Lung (tissue), 11 donors: ENCODE measurements at regions not wholly inside any gene's neighbourhood (a gene's known extent, or its start where the extent isn't known, plus 50 kb on each side); places are given as distances from the start of the nearest gene placed in this dataset.

Experiments used
- ATAC-seq: fragments of 200-7000 bp; cut with Tn5 transposase; one replicate; pipeline ENCODE4 v1.9.1; 2020; ENCODE audit warnings: moderate number of reproducible peaks; ENCODE audit not compliant: insufficient read depth, low FRiP score
- DNase-seq, 3 donors: peaks; one replicate each; pipeline ENCODE4 v3.0.0-alpha.2; 2013 to 2017
- H3K27ac ChIP-seq, 2 donors: one replicate each; pipeline ENCODE4 v1.5.1; 2013; ENCODE audit warnings: mild to moderate bottlenecking in 2 of 2, moderate library complexity in 2 of 2, control low read depth in 1 of 2, inconsistent platforms in 1 of 2, low read depth in 1 of 2, low read length in 1 of 2
- H3K27me3 ChIP-seq, 3 donors: one replicate each; pipeline ENCODE4 v1.5.1; 2013; ENCODE audit warnings: low read length in 2 of 3; ENCODE audit not compliant: control insufficient read depth in 3 of 3, insufficient read depth in 3 of 3
- H3K36me3 ChIP-seq, 4 donors: one replicate each; pipeline ENCODE4 v1.5.1; 2013; ENCODE audit warnings: low read length in 4 of 4, mild to moderate bottlenecking in 1 of 4, moderate library complexity in 1 of 4; ENCODE audit not compliant: control insufficient read depth in 4 of 4, insufficient read depth in 4 of 4
- H3K4me1 ChIP-seq, 5 donors: one replicate each; pipeline ENCODE4 v1.5.1; 2013; ENCODE audit warnings: low read length in 5 of 5, mild to moderate bottlenecking in 2 of 5, moderate library complexity in 1 of 5; ENCODE audit not compliant: control insufficient read depth in 5 of 5, insufficient read depth in 5 of 5
- H3K4me3 ChIP-seq: one replicate; pipeline ENCODE4 v1.5.1; 2013; ENCODE audit warnings: mild to moderate bottlenecking, control low read depth, moderate library complexity
- H3K9ac ChIP-seq, 2 donors: one replicate each; pipeline ENCODE4 v1.5.1; 2013; ENCODE audit warnings: low read length in 2 of 2, control low read depth in 1 of 2; ENCODE audit not compliant: insufficient read depth in 1 of 2
- H3K9me3 ChIP-seq, 4 donors: one replicate each; pipeline ENCODE4 v1.5.1; 2013; ENCODE audit warnings: low read length in 3 of 4, mild to moderate bottlenecking in 1 of 4, moderate library complexity in 1 of 4; ENCODE audit not compliant: control insufficient read depth in 4 of 4, insufficient read depth in 3 of 4
- CTCF ChIP-seq: IDR thresholded peaks from 2 replicates; pipeline ENCODE4 v1.5.1; 2012; ENCODE audit warnings: mild to moderate bottlenecking; ENCODE audit errors: control extremely low read depth, extremely low read depth
- WGBS, 2 donors: extraction: QIAGEN DNeasy Blood & Tissue Kit; methylation state at CpG; one replicate each; pipeline ENCODE4 v1.1.7; 2013; 5-methylcytosine and 5-hydroxymethylcytosine counted together
- donor health status: control.
- donor health status: control.
- donor health status: Bipolar disorder and iron deficiency.
- donor health status: healthy.
- donor health status: DM: yes; HTN: yes; CAD: no.

GRCh38 chr10:43965918-43966570, 317.4 kb upstream of the ZNF32 start:
- peak overlapping the region in 1 of 2 donors; percentile 15 for H3K27ac ChIP-seq
- WGBS, 2 donors, result 90 to 92% methylated on average over 7 of the region's 7 CpGs
- DNase-seq (no peak), ATAC-seq (no peak)
- peaks cover 0 to 17% (median 0%) of the 10 kb centered on the region in 5 donors for H3K4me1 ChIP-seq
- no peak overlapping the region for H3K4me3 ChIP-seq
- H3K27me3 ChIP-seq, result no peaks in the 10 kb centered on the region
- H3K36me3 ChIP-seq, result no peaks in the 10 kb centered on the region
- no peak for TF ChIP-seq CTCF
- H3K9ac ChIP-seq, result no peak overlapping the region
- H3K9me3 ChIP-seq, result peaks cover 0 to 2% (median 0%) of the 10 kb centered on the region in 4 donors

- peaks cover 0 to 17% (median 0%) of the 10 kb centered on the region in 5 donors for H3K4me1 ChIP-seq
- no peaks in the 10 kb centered on the region for H3K36me3 ChIP-seq
- peak overlapping the region in 1 of 2 donors; percentile 41 for H3K27ac ChIP-seq
- ATAC-seq (no peak), DNase-seq (no peak)
- H3K4me3 ChIP-seq, result no peak overlapping the region
- H3K27me3 ChIP-seq, result no peaks in the 10 kb centered on the region
- TF ChIP-seq CTCF, result no peak
- no peak overlapping the region for H3K9ac ChIP-seq
- 15 to 32% methylated on average over 14 of the region's 14 CpGs for WGBS, 2 donors
- H3K9me3 ChIP-seq, result peaks cover 0 to 2% (median 0%) of the 10 kb centered on the region in 4 donors
These were observed 316.6 kb upstream of the ZNF32 start for GRCh38 chr10:43965033-43965917.

GRCh38 chr10:43964486-43964885, 315.8 kb upstream of the ZNF32 start:
- Histone ChIP-seq H3K4me1 (peaks cover 0 to 17% (median 0%) of the 10 kb centered on the region in 5 donors), H3K36me3 (no peaks in the 10 kb centered on the region), H3K9me3 (peaks cover 0 to 2% (median 0%) of the 10 kb centered on the region in 4 donors), H3K27me3 (no peaks in the 10 kb centered on the region), H3K4me3 (no peak overlapping the region), H3K9ac (no peak overlapping the region), H3K27ac (peak overlapping the region; percentile 10 to 57)
- ATAC-seq (no peak), DNase-seq (no peak)
- 76 to 79% methylated on average over 5 of the region's 5 CpGs for WGBS, 2 donors
- TF ChIP-seq CTCF, result no peak
